GM12878 (cell line): ENCODE measurements at regions not wholly inside any gene's neighbourhood (a gene's known extent, or its start where the extent isn't known, plus 50 kb on each side); places are given as distances from the start of the nearest gene placed in this dataset.

Source experiments
- BACH1 ChIP-seq: fragments of 450-650 bp; IDR thresholded peaks from 2 replicates; pipeline ENCODE4 v1.6.1; 2017; ENCODE audit warnings: mild to moderate bottlenecking, borderline replicate concordance
- BCL11A ChIP-seq: IDR thresholded peaks from 2 replicates; pipeline ENCODE4 v1.6.1; 2011; ENCODE audit warnings: low read depth, low read length
- CHD2 ChIP-seq: IDR thresholded peaks from 2 replicates; pipeline ENCODE4 v1.6.1; 2011; ENCODE audit warnings: low read depth, low read length, improper control_type of control experiment, borderline replicate concordance
- CHD4 ChIP-seq: fragments of 200-600 bp; sonication (generic); IDR thresholded peaks from 2 replicates; pipeline ENCODE4 v1.6.1; 2016; ENCODE audit warnings: mild to moderate bottlenecking
- EED ChIP-seq: sonication (generic); IDR thresholded peaks from 2 replicates; pipeline ENCODE4 v1.6.1; 2016; ENCODE audit warnings: antibody characterized with exemption, low read depth
- ESRRA ChIP-seq: IDR thresholded peaks from 2 replicates; pipeline ENCODE4 v1.6.1; 2012; ENCODE audit warnings: mild to moderate bottlenecking, low read length, improper control_type of control experiment
- FOXM1 ChIP-seq: IDR thresholded peaks from 2 replicates; pipeline ENCODE4 v1.6.1; 2012; ENCODE audit warnings: low read depth, mild to moderate bottlenecking, inconsistent platforms, low read length, moderate library complexity
- HCFC1 ChIP-seq: fragments of 150-350 bp; IDR thresholded peaks from 2 replicates; pipeline ENCODE4 v1.6.1; 2014; ENCODE audit warnings: low read length
- IRF4 ChIP-seq: IDR thresholded peaks from 2 replicates; pipeline ENCODE4 v1.6.1; 2011; ENCODE audit warnings: low read depth, low read length
- JUNB ChIP-seq: IDR thresholded peaks from 2 replicates; pipeline ENCODE4 v1.6.1; 2016; ENCODE audit warnings: antibody characterized with exemption, mild to moderate bottlenecking
- MEF2A ChIP-seq: IDR thresholded peaks from 2 replicates; pipeline ENCODE4 v1.6.1; 2011; ENCODE audit warnings: low read depth, mild to moderate bottlenecking, low read length, moderate library complexity; ENCODE audit not compliant: insufficient read depth
- POU2F2 ChIP-seq: IDR thresholded peaks from 3 replicates; pipeline ENCODE4 v1.6.1; 2011; ENCODE audit warnings: low read depth, mild to moderate bottlenecking, low read length, borderline replicate concordance
- RCOR1 ChIP-seq: conservative IDR thresholded peaks from 2 replicates; pipeline ENCODE4 v1.6.1; 2012; ENCODE audit warnings: low read depth, low read length, improper control_type of control experiment
- SMARCA5 ChIP-seq: fragments of 450-650 bp; IDR thresholded peaks from 2 replicates; pipeline ENCODE4 v1.6.1; 2017; ENCODE audit warnings: mild to moderate bottlenecking
- STAT3 ChIP-seq: IDR thresholded peaks from 2 replicates; pipeline ENCODE4 v1.6.1; 2011; ENCODE audit warnings: low read depth, low read length, improper control_type of control experiment
- TBL1XR1 ChIP-seq: IDR thresholded peaks from 2 replicates; pipeline ENCODE4 v1.6.1; 2012; ENCODE audit warnings: low read depth, low read length, improper control_type of control experiment
- TCF12 ChIP-seq: IDR thresholded peaks from 2 replicates; pipeline ENCODE4 v1.6.1; 2011; ENCODE audit warnings: low read depth, mild to moderate bottlenecking, low read length
- TCF3 ChIP-seq: IDR thresholded peaks from 2 replicates; pipeline ENCODE4 v1.6.1; 2012; ENCODE audit warnings: low read depth, mild to moderate bottlenecking, low read length, borderline replicate concordance; ENCODE audit not compliant: insufficient read depth
- TCF7 ChIP-seq: IDR thresholded peaks from 2 replicates; pipeline ENCODE4 v1.6.1; 2014; ENCODE audit warnings: antibody characterized with exemption, borderline replicate concordance
- ZNF274 ChIP-seq: IDR thresholded peaks from one replicate; pipeline ENCODE4 v1.8.0; 2011; ENCODE audit not compliant: insufficient read length, insufficient read depth
- TF ChIP-seq, protein P1 (sequence below): fragments of 450-650 bp; formaldehyde crosslinking; IDR thresholded peaks from 2 replicates; pipeline ENCODE4 v1.4.0; 2020; ENCODE audit warnings: mild to moderate bottlenecking, moderate library complexity
- TF ChIP-seq, protein P2 (sequence below): fragments of 450-650 bp; IDR thresholded peaks from 2 replicates; pipeline ENCODE4 v1.6.1; 2017; ENCODE audit warnings: mild to moderate bottlenecking, low read depth, inconsistent platforms; ENCODE audit not compliant: poor library complexity, severe bottlenecking
- TF ChIP-seq, protein P3 (sequence below): fragments of 450-650 bp; IDR thresholded peaks from 2 replicates; pipeline ENCODE4 v1.6.1; 2017; ENCODE audit warnings: low read depth, mild to moderate bottlenecking, moderate library complexity
- TF ChIP-seq, protein P4 (sequence below): fragments of 450-650 bp; IDR thresholded peaks from 2 replicates; pipeline ENCODE4 v1.6.1; 2017; ENCODE audit warnings: borderline replicate concordance

DNA sequence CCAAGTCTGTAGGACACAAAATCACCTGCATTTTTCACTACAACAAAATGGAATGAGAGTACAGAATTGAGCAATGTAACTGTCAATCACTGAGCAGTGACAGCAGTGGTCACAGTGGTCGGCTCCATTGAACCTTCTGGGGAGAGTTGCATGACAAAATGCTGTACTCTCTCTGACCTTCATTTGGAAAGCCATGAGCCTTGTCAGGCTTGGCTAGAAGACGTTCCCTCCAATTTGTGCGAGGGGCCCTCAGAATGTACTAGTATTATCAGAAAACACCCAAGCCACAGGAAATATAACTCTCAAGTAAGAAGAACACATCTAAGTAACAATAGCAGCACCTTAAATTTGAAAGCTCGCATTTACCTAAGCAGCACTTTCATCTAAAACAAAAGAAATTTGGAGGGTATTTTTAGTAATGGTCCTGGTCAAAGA, 425.6 kb upstream of the MEF2C start (continued):
- TF ChIP-seq, protein P1, sequence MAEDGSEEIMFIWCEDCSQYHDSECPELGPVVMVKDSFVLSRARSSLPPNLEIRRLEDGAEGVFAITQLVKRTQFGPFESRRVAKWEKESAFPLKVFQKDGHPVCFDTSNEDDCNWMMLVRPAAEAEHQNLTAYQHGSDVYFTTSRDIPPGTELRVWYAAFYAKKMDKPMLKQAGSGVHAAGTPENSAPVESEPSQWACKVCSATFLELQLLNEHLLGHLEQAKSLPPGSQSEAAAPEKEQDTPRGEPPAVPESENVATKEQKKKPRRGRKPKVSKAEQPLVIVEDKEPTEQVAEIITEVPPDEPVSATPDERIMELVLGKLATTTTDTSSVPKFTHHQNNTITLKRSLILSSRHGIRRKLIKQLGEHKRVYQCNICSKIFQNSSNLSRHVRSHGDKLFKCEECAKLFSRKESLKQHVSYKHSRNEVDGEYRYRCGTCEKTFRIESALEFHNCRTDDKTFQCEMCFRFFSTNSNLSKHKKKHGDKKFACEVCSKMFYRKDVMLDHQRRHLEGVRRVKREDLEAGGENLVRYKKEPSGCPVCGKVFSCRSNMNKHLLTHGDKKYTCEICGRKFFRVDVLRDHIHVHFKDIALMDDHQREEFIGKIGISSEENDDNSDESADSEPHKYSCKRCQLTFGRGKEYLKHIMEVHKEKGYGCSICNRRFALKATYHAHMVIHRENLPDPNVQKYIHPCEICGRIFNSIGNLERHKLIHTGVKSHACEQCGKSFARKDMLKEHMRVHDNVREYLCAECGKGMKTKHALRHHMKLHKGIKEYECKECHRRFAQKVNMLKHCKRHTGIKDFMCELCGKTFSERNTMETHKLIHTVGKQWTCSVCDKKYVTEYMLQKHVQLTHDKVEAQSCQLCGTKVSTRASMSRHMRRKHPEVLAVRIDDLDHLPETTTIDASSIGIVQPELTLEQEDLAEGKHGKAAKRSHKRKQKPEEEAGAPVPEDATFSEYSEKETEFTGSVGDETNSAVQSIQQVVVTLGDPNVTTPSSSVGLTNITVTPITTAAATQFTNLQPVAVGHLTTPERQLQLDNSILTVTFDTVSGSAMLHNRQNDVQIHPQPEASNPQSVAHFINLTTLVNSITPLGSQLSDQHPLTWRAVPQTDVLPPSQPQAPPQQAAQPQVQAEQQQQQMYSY (CRISPR knock-in tag) = no peak
- TF ChIP-seq TCF7 (peak; percentile 92), MEF2A (peak; percentile 91; the same call in 1 of the 2 replicates), BACH1 (no peak), CHD2 (peak; percentile 42; the same call in 1 of the 2 replicates), TCF3 (peak; percentile 88), CHD4 (0 out of 2 replicates have a peak, but pooled peaks have one; percentile 14), ESRRA (peak; percentile 44; the same call in 1 of the 2 replicates), TBL1XR1 (peak; percentile 85), STAT3 (peak; percentile 76; the same call in 1 of the 2 replicates), BCL11A (peak; percentile 96), POU2F2 (peak; percentile 78; the same call in 2 of the 3 replicates), RCOR1 (no peak), ZNF274 (no peak), HCFC1 (no peak), FOXM1 (peak; percentile 98), EED (peak; percentile 94), IRF4 (peak; percentile 93), JUNB (peak; percentile 89), SMARCA5 (no peak), TCF12 (peak; percentile 87)
- TF ChIP-seq, protein P2, sequence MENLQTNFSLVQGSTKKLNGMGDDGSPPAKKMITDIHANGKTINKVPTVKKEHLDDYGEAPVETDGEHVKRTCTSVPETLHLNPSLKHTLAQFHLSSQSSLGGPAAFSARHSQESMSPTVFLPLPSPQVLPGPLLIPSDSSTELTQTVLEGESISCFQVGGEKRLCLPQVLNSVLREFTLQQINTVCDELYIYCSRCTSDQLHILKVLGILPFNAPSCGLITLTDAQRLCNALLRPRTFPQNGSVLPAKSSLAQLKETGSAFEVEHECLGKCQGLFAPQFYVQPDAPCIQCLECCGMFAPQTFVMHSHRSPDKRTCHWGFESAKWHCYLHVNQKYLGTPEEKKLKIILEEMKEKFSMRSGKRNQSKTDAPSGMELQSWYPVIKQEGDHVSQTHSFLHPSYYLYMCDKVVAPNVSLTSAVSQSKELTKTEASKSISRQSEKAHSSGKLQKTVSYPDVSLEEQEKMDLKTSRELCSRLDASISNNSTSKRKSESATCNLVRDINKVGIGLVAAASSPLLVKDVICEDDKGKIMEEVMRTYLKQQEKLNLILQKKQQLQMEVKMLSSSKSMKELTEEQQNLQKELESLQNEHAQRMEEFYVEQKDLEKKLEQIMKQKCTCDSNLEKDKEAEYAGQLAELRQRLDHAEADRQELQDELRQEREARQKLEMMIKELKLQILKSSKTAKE = peak; percentile 77
- TF ChIP-seq, protein P3, sequence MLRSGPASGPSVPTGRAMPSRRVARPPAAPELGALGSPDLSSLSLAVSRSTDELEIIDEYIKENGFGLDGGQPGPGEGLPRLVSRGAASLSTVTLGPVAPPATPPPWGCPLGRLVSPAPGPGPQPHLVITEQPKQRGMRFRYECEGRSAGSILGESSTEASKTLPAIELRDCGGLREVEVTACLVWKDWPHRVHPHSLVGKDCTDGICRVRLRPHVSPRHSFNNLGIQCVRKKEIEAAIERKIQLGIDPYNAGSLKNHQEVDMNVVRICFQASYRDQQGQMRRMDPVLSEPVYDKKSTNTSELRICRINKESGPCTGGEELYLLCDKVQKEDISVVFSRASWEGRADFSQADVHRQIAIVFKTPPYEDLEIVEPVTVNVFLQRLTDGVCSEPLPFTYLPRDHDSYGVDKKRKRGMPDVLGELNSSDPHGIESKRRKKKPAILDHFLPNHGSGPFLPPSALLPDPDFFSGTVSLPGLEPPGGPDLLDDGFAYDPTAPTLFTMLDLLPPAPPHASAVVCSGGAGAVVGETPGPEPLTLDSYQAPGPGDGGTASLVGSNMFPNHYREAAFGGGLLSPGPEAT = peak; percentile 51; the same call in 1 of the 2 replicates
- TF ChIP-seq, protein P4, sequence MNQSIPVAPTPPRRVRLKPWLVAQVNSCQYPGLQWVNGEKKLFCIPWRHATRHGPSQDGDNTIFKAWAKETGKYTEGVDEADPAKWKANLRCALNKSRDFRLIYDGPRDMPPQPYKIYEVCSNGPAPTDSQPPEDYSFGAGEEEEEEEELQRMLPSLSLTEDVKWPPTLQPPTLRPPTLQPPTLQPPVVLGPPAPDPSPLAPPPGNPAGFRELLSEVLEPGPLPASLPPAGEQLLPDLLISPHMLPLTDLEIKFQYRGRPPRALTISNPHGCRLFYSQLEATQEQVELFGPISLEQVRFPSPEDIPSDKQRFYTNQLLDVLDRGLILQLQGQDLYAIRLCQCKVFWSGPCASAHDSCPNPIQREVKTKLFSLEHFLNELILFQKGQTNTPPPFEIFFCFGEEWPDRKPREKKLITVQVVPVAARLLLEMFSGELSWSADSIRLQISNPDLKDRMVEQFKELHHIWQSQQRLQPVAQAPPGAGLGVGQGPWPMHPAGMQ = no peak
